Lung (tissue), 11 donors: ENCODE measurements at regions not wholly inside any gene's neighbourhood (a gene's known extent, or its start where the extent isn't known, plus 50 kb on each side); places are given as distances from the start of the nearest gene placed in this dataset.

Experiments
- ATAC-seq: fragments of 200-7000 bp; cut with Tn5 transposase; one replicate; pipeline ENCODE4 v1.9.1; 2020; ENCODE audit warnings: moderate number of reproducible peaks; ENCODE audit not compliant: insufficient read depth, low FRiP score
- DNase-seq, 3 donors: peaks; one replicate each; pipeline ENCODE4 v3.0.0-alpha.2; 2013 to 2017
- H3K27ac ChIP-seq, 2 donors: one replicate each; pipeline ENCODE4 v1.5.1; 2013; ENCODE audit warnings: mild to moderate bottlenecking in 2 of 2, moderate library complexity in 2 of 2, control low read depth in 1 of 2, inconsistent platforms in 1 of 2, low read depth in 1 of 2, low read length in 1 of 2
- H3K27me3 ChIP-seq, 3 donors: one replicate each; pipeline ENCODE4 v1.5.1; 2013; ENCODE audit warnings: low read length in 2 of 3; ENCODE audit not compliant: control insufficient read depth in 3 of 3, insufficient read depth in 3 of 3
- H3K36me3 ChIP-seq, 4 donors: one replicate each; pipeline ENCODE4 v1.5.1; 2013; ENCODE audit warnings: low read length in 4 of 4, mild to moderate bottlenecking in 1 of 4, moderate library complexity in 1 of 4; ENCODE audit not compliant: control insufficient read depth in 4 of 4, insufficient read depth in 4 of 4
- H3K4me1 ChIP-seq, 5 donors: one replicate each; pipeline ENCODE4 v1.5.1; 2013; ENCODE audit warnings: low read length in 5 of 5, mild to moderate bottlenecking in 2 of 5, moderate library complexity in 1 of 5; ENCODE audit not compliant: control insufficient read depth in 5 of 5, insufficient read depth in 5 of 5
- H3K4me3 ChIP-seq: one replicate; pipeline ENCODE4 v1.5.1; 2013; ENCODE audit warnings: mild to moderate bottlenecking, control low read depth, moderate library complexity
- H3K9ac ChIP-seq, 2 donors: one replicate each; pipeline ENCODE4 v1.5.1; 2013; ENCODE audit warnings: low read length in 2 of 2, control low read depth in 1 of 2; ENCODE audit not compliant: insufficient read depth in 1 of 2
- H3K9me3 ChIP-seq, 4 donors: one replicate each; pipeline ENCODE4 v1.5.1; 2013; ENCODE audit warnings: low read length in 3 of 4, mild to moderate bottlenecking in 1 of 4, moderate library complexity in 1 of 4; ENCODE audit not compliant: control insufficient read depth in 4 of 4, insufficient read depth in 3 of 4
- CTCF ChIP-seq: IDR thresholded peaks from 2 replicates; pipeline ENCODE4 v1.5.1; 2012; ENCODE audit warnings: mild to moderate bottlenecking; ENCODE audit errors: control extremely low read depth, extremely low read depth
- WGBS, 2 donors: extraction: QIAGEN DNeasy Blood & Tissue Kit; methylation state at CpG; one replicate each; pipeline ENCODE4 v1.1.7; 2013; 5-methylcytosine and 5-hydroxymethylcytosine counted together
- donor health status: control.
- donor health status: control.
- donor health status: Bipolar disorder and iron deficiency.
- donor health status: healthy.
- donor health status: DM: yes; HTN: yes; CAD: no.

DNA sequence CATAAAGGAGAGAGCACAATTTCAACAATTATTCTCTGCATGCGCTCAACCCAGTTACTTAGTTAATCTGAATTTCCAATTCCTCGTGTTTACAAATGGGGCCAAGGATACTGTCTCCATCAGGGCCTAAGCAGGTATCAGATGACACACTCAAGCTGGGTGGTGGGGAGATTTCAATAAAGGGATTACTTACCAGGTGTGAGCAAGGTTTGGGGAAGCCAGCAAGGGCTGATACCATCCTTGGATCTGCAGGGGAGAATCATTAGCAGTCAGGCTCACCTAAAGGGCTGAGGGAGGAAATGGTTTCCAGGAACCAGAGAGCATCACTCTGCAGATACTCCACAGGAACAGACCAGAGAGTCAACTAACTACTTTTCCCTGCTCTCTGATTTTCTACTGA is 487.1 kb downstream of the NTRK2 start:
- Histone ChIP-seq H3K27me3 (no peaks in the 10 kb centered on the region), H3K4me1 (no peaks in the 10 kb centered on the region), H3K36me3 (no peaks in the 10 kb centered on the region), H3K9ac (no peak overlapping the region), H3K27ac (no peak overlapping the region), H3K4me3 (no peak overlapping the region), H3K9me3 (peaks cover 0 to 3% (median 0%) of the 10 kb centered on the region in 4 donors)
- ATAC-seq (no peak), DNase-seq (no peak)
- 74 to 92% methylated on average over 2 of the region's 2 CpGs for WGBS, 2 donors
- TF ChIP-seq CTCF: no peak

DNA sequence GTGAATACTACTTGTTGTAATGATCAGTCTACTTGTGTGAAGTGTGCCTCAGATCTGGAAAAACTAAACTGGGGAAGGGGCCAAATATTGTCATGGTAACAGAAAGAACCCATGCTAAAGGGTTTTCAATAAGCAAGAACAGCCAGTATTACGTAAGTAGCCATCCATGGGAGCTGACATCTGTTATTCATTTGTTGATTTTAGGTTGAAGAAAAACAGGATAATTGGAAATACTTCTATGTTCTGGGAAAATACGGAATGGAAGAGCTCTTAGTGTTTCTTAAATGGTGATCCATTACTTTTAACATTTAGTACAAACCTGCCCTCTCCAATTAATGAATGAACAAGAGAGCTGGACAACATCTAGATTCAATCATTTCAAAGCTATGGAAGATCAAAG is 485.8 kb downstream of the NTRK2 start:
- Histone ChIP-seq H3K9me3 (peaks cover 0 to 1% (median 0%) of the 10 kb centered on the region in 4 donors), H3K36me3 (no peaks in the 10 kb centered on the region), H3K4me1 (no peaks in the 10 kb centered on the region), H3K4me3 (no peak overlapping the region), H3K9ac (no peak overlapping the region), H3K27me3 (no peaks in the 10 kb centered on the region), H3K27ac (no peak overlapping the region)
- 71 to 77% methylated on average over 2 of the region's 2 CpGs for whole genome bisulfite sequencing, 2 donors
- TF ChIP-seq CTCF: no peak
- ATAC-seq (no peak), DNase-seq (no peak)

DNA sequence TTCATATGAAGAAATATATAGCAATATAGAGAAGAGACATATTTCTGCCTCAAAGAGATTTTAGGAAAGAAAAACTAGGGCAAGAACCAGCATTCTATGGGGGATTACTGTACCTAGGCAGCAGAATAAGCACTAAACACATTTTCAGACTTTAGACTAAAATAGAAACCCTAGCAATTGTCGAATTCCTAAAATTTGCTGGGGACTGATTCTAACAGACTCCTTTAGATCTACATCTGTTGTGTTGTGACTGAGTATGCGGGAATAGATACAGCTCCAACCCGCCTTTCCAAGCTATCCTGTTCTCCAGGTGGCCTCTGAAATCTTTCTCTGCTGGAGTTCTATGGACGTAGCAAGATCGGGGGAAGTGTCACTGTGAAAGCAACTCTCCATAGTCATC is 482.2 kb downstream of the NTRK2 start:
- Histone ChIP-seq H3K9ac (no peak overlapping the region), H3K27me3 (no peaks in the 10 kb centered on the region), H3K27ac (no peak overlapping the region), H3K4me3 (no peak overlapping the region), H3K9me3 (no peaks in the 10 kb centered on the region), H3K36me3 (no peaks in the 10 kb centered on the region), H3K4me1 (no peaks in the 10 kb centered on the region)
- TF ChIP-seq CTCF: no peak
- ATAC-seq (no peak), DNase-seq (no peak)
- WGBS, 2 donors: 90 to 91% methylated on average over 5 of the region's 5 CpGs

DNA sequence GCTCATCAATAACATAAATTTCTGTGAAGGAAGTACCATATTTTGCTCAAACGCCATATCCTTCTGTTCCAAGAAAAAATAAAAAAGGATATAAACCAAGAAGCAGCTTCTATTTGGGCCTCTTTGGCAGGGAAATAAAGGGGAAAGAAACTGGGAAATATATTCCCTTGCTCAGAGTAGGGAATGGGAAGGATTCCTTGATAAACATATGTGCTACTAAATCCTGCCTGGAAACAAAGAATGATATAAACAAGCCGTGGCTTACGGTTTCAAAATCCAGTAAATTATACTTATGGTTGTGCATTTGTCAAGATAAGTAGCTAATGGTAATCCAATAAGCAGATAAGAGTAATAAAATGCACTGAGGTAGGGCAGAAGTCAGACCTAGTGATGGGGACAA is 481.6 kb downstream of the NTRK2 start:
- ATAC-seq: no peak
- no peaks in the 10 kb centered on the region for H3K4me1 ChIP-seq
- no peak for TF ChIP-seq CTCF
- no peak for DNase-seq
- no peaks in the 10 kb centered on the region for H3K9me3 ChIP-seq
- H3K9ac ChIP-seq: no peak overlapping the region
- H3K27ac ChIP-seq: no peak overlapping the region
- no peak overlapping the region for H3K4me3 ChIP-seq
- no peaks in the 10 kb centered on the region for H3K36me3 ChIP-seq
- peaks cover 0 to 2% (median 0%) of the 10 kb centered on the region in 3 donors for H3K27me3 ChIP-seq
- 64 to 73% methylated on average over 3 of the region's 3 CpGs for WGBS, 2 donors
